ENCODE measurements at regions not wholly inside any gene's neighbourhood (a gene's known extent, or its start where the extent isn't known, plus 50 kb on each side); places are given as distances from the start of the nearest gene placed in this dataset.
"Not testable (repeated sequence)": the region's sequence is repeated elsewhere in the genome, so short reads cannot be mapped to it uniquely, and the experiment has no call there.

DNA sequence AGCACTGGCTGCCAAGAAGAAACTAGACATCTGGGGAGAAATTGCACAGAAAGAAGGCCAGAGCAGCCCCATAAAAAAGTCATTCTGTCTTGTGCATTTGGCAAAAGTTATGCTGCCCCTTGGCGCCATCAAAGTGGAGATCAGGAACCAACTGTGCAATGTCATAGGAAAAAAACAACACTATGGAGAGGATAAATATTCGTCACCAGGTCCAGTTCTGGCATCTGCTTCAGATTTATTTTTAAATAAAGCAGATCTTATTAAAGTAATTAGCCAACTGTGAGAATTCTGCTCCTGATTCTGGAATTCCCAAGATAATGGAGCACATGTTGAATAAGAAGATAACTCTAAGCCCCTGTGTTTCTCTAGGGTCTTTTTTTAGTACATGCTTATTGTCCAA is 500.0 kb upstream of the IL12A start:
- no peaks in the 10 kb centered on the region for H3K36me3 ChIP-seq
- H3K27me3 ChIP-seq, result no peaks in the 10 kb centered on the region
- DNase-seq, result no peak
- H3K9me3 ChIP-seq, result no peaks in the 10 kb centered on the region
- no peak overlapping the region for H3K4me3 ChIP-seq

GRCh38 chr3:159497361-159497760 is 491.3 kb upstream of the IL12A start:
- Histone ChIP-seq H3K9me3 (no peaks in the 10 kb centered on the region), H3K4me3 (no peak overlapping the region), H3K36me3 (no peaks in the 10 kb centered on the region), H3K27me3 (no peaks in the 10 kb centered on the region)
- DNase-seq, result no peak

DNA sequence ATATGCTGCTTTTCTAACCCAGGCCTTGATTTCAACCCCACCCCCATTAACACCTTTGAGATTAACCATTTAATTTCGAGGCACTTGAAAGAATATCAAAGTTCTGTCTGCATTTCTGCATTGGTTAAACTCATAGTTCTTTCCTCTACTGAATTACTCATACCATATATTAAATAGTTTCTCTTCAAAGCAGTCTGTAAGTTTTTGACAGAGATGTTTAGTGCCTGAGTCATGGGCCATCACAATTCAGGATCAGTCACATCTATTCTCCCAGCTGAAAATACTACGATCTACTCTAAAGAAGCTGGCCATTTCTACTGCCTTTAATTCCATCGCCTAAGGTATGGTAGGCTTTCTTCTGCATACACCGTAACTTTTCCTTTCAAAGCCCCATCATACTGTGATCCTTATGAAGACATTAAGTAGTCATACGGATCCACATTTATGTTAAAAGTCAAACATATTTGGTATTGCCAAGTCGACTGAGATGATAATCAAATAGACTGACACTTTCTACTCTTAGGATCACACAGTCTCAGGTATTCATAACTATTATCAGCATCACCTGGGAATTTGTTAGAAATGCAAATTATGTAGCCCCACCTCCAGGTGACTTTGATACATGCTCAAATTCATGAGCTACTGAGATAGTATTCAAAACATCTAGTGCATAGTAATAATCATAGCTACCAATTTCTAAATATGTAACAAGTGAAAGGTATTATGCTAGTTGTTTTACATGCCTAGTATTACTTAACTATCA is 489.4 kb upstream of the IL12A start:
- H3K4me3 ChIP-seq, result no peak overlapping the region
- DNase-seq, result no peak
- H3K27me3 ChIP-seq, result no peaks in the 10 kb centered on the region
- H3K36me3 ChIP-seq, result no peaks in the 10 kb centered on the region
- H3K9me3 ChIP-seq, result no peaks in the 10 kb centered on the region

DNA sequence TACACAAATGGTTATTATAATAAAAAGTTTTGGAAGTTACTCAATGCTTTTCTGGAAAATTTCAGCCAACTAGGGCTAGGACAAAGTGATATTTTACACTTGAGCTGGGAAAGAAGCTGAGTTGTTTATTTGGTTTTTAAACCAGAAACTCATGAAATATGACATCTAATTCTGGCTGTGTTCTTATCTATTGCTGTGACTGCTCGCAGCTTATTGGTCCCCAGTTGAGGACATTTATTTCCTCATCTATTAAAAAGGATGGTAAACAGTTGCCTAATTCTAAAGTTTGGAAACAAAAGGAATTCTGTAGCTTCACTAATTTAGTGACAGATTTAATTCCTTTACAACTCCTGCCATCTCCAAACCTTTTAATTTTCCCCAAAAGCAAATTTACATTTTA is 487.6 kb upstream of the IL12A start:
- Histone ChIP-seq H3K27me3 (no peaks in the 10 kb centered on the region), H3K36me3 (no peaks in the 10 kb centered on the region), H3K9me3 (0 out of 2 replicates have a peak, but pooled peaks cover 2% of the 10 kb centered on the region), H3K4me3 (no peak overlapping the region)
- DNase-seq, result no peak

GRCh38 chr3:159502986-159503385 is 485.6 kb upstream of the IL12A start:
- Histone ChIP-seq H3K9me3 (0 out of 2 replicates have a peak, but pooled peaks cover 2% of the 10 kb centered on the region), H3K27me3 (no peaks in the 10 kb centered on the region), H3K36me3 (no peaks in the 10 kb centered on the region), H3K4me3 (no peak overlapping the region)
- no peak for DNase-seq

GRCh38 chr3:159510988-159511387 is 477.6 kb upstream of the IL12A start:
- not testable (repeated sequence) for H3K4me3 ChIP-seq, H3K9me3 ChIP-seq, DNase-seq, H3K36me3 ChIP-seq, H3K27me3 ChIP-seq

DNA sequence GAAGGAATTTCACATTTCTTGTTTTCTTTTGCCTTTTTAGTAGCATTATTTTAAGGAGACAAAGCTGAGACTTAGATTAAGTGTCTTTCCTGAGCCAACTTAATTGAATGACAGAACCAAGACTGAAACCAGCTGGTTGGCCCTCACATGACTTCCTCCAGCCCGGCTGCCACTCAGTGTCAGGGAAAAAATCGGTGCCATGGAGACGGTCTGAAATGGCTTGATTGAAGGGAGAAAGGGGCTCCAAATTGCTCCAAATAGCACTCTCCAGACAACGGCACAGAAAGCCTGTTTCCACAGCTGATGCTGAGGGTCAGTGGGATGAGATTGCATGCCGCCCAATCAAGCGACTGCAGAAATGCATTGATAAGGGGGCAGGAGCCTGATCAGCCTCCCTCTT is 475.2 kb upstream of the IL12A start:
- H3K4me3 ChIP-seq, result no peak overlapping the region
- no peaks in the 10 kb centered on the region for H3K9me3 ChIP-seq
- no peaks in the 10 kb centered on the region; the same call in none of the 2 replicates for H3K27me3 ChIP-seq
- DNase-seq, result no peak
- no peaks in the 10 kb centered on the region for H3K36me3 ChIP-seq

DNA sequence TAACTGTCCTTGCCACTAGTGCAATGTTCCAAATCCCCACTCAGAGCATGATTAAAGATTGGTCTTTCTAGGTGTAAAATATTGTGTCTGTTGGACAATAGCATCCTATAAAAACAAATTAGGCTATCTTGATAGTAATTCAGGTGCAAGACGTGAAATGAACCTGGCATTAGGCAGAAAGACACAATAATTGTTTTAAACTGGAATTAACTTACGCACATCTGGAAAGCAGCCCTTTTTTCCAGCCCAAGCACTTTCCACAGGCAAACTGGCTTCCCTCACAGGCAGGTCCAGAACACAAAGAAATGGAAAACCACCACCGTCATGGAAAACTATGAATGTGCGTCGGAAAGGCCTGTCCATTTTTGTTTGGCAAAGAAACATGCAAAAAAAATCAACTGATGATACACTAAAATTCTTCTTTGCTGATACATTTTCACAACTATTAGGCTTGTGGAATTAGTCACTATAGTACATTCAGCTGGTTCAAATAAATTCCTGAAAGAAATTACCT is 474.7 kb upstream of the IL12A start:
- Histone ChIP-seq H3K36me3 (no peaks in the 10 kb centered on the region), H3K27me3 (no peaks in the 10 kb centered on the region; the same call in none of the 2 replicates)
- no peak for DNase-seq

DNA sequence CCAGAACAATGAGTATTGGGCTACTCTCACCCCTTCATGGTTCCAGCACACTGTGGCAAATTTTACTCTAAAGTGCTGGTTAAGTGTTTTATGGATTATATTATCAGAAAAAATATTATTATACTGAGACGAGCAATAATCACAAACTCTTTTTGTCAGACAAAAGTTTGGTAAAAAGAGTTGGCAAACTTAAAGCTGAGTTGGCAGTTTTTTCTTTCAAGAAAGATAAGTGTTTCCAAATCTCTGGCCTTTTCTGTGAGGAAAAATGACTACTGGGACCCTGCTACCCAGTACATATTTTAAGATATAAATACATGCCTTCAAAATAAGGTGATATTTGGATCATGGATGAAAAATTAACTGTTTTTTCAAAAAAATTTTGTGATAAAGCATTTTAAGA is 471.5 kb upstream of the IL12A start:
- Histone ChIP-seq H3K4me3 (no peak overlapping the region), H3K9me3 (no peaks in the 10 kb centered on the region), H3K36me3 (no peaks in the 10 kb centered on the region), H3K27me3 (no peaks in the 10 kb centered on the region; the same call in none of the 2 replicates)
- no peak for DNase-seq

More for the DNA sequence above, 474.7 kb upstream of the IL12A start:
- Histone ChIP-seq H3K4me3 (no peak overlapping the region), H3K9me3 (no peaks in the 10 kb centered on the region)

DNA sequence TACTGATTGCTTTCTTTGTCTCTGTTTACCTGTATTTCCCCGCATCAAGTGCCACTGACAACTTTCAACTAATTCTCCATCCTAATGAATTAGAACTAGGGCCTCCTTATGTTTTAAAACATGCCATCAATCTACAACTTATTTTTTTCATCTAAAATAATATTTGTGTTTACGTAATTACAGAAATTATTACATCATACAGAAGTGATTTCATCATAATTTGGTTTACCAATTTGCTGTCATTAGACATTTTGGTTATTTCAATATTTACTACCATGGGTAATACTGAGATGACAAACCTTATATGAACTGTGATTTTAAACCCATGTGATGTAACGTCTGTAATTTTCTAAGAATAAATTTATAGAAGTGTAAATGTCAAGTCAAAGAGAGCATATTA is 468.0 kb upstream of the IL12A start:
- no peak for DNase-seq
- no peaks in the 10 kb centered on the region for H3K9me3 ChIP-seq
- no peak overlapping the region for H3K4me3 ChIP-seq
- H3K36me3 ChIP-seq, result no peaks in the 10 kb centered on the region
- H3K27me3 ChIP-seq, result no peaks in the 10 kb centered on the region; the same call in none of the 2 replicates

- H3K36me3 ChIP-seq, result no peaks in the 10 kb centered on the region
- no peak overlapping the region for H3K4me3 ChIP-seq
- H3K9me3 ChIP-seq, result no peaks in the 10 kb centered on the region
- no peak for DNase-seq
- no peaks in the 10 kb centered on the region; the same call in 1 of the 2 replicates for H3K27me3 ChIP-seq
Observed at GRCh38 chr3:159522276-159522675, 466.4 kb upstream of the IL12A start.

DNA sequence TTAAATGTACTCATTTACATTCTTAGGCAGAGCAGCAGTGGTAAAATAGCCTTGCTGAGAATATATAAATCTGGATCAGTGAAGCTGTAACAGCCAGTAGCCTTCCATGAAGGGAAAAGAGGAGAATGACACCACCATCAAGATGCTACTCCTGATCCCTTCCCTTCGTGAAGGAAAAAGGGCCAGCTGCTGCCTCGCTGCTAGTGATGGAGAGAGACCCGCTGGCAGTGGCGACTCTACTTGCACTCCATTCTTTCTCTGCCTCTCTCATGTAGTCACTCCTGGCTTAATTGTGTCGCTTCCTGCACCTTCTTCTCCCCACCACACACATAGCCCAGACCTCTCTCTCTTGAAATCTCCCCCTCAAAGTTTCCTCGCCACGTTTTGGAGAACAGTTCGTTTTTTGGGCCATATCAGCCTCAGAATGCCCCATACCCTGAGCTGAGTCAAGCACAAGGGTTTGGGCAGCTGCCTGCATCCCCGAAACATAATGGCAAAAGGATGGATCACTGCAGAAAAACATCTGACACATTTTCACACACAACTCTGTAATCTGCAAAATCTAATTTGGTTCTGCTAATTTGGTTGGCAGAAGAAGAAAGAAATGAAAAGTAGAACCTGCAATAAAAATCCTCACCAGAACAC is 460.3 kb upstream of the IL12A start:
- Histone ChIP-seq H3K36me3 (no peaks in the 10 kb centered on the region), H3K4me3 (no peak overlapping the region), H3K9me3 (no peaks in the 10 kb centered on the region), H3K27me3 (no peaks in the 10 kb centered on the region; the same call in 1 of the 2 replicates)
- DNase-seq, result no peak

DNA sequence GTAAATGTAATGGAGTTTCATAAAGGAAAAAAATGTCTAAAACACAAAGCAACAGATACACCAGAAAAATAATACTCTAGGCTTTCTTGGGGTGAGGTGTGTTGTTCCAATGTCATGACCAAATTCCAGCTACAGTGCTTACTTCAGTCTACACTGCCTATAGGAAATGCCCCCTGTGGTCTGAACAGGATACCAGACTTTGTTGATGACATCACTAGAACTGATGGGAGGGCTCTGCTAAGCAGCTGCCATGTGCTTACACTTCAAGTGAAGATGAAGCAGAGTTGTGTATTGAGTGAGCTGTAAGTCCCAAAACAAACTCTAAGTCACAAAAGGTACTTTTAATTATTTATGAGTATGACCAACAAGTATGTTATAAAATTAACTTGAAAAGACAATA is 456.1 kb upstream of the IL12A start:
- Histone ChIP-seq H3K4me3 (no peak overlapping the region), H3K27me3 (no peaks in the 10 kb centered on the region; the same call in 1 of the 2 replicates), H3K36me3 (no peaks in the 10 kb centered on the region), H3K9me3 (no peaks in the 10 kb centered on the region)
- DNase-seq, result no peak

- Histone ChIP-seq H3K4me3 (no peak overlapping the region), H3K36me3 (no peaks in the 10 kb centered on the region), H3K27me3 (no peaks in the 10 kb centered on the region; the same call in 1 of the 2 replicates), H3K9me3 (no peaks in the 10 kb centered on the region)
- no peak for DNase-seq
Observed at GRCh38 chr3:159534496-159534895, 454.1 kb upstream of the IL12A start.

GRCh38 chr3:159536876-159537275 is 451.8 kb upstream of the IL12A start:
- no peak for DNase-seq
- Histone ChIP-seq H3K9me3 (no peaks in the 10 kb centered on the region), H3K4me3 (no peak overlapping the region), H3K36me3 (no peaks in the 10 kb centered on the region), H3K27me3 (no peaks in the 10 kb centered on the region; the same call in 1 of the 2 replicates)

GRCh38 chr3:159538507-159538906 is 450.1 kb upstream of the IL12A start:
- Histone ChIP-seq H3K27me3 (no peaks in the 10 kb centered on the region; the same call in 1 of the 2 replicates), H3K4me3 (no peak overlapping the region), H3K36me3 (no peaks in the 10 kb centered on the region), H3K9me3 (no peaks in the 10 kb centered on the region)
- DNase-seq, result no peak

GRCh38 chr3:159540882-159541495 is 447.6 kb upstream of the IL12A start:
- Histone ChIP-seq H3K9me3 (no peaks in the 10 kb centered on the region), H3K36me3 (no peaks in the 10 kb centered on the region), H3K27me3 (no peaks in the 10 kb centered on the region; the same call in 1 of the 2 replicates), H3K4me3 (no peak overlapping the region)
- DNase-seq, result no peak

All from MG63 (cell line).